Activated effector memory CD4-positive, alpha-beta T cell treated with anti-CD3 and anti-CD28 coated beads, Interleukin-2, amount 50 U/mL, for 16 hours (primary cell): ENCODE measurements at regions not wholly inside any gene's neighbourhood (a gene's known extent, or its start where the extent isn't known, plus 50 kb on each side); places are given as distances from the start of the nearest gene placed in this dataset.
"Not testable (repeated sequence)": the region's sequence is repeated elsewhere in the genome, so short reads cannot be mapped to it uniquely, and the experiment has no call there.

ENCODE experiments used
- DNase-seq: peaks from one replicate; pipeline ENCODE4 v3.0.0-alpha.2; 2020

- no peak for DNase-seq
Measured at GRCh38 chrX:150217609-150218008, 145.5 kb upstream of the MAMLD1 start.

- no peak for DNase-seq
Measured at GRCh38 chrX:150219374-150220185, 143.5 kb upstream of the MAMLD1 start.

GRCh38 chrX:150223176-150224015, 139.7 kb upstream of the MAMLD1 start:
- no peak for DNase-seq

GRCh38 chrX:150224676-150225075, 138.4 kb upstream of the MAMLD1 start:
- no peak for DNase-seq

GRCh38 chrX:150225266-150225665, 137.9 kb upstream of the MAMLD1 start:
- no peak for DNase-seq

- DNase-seq, result no peak
Measured at GRCh38 chrX:150225756-150226155, 137.4 kb upstream of the MAMLD1 start.

- DNase-seq, result no peak
Measured at GRCh38 chrX:150226223-150226965, 136.7 kb upstream of the MAMLD1 start.

GRCh38 chrX:150227321-150227860, 135.7 kb upstream of the MAMLD1 start:
- DNase-seq, result no peak

- DNase-seq, result no peak
Measured at GRCh38 chrX:150227873-150228410, 135.2 kb upstream of the MAMLD1 start.

- no peak for DNase-seq
Measured at GRCh38 chrX:150228431-150228830, 134.7 kb upstream of the MAMLD1 start.

- no peak for DNase-seq
Measured at GRCh38 chrX:150229030-150229429, 134.1 kb upstream of the MAMLD1 start.

GRCh38 chrX:150229481-150229880, 133.6 kb upstream of the MAMLD1 start:
- no peak for DNase-seq

GRCh38 chrX:150230952-150231351, 132.2 kb upstream of the MAMLD1 start:
- DNase-seq, result not testable (repeated sequence)

GRCh38 chrX:150231368-150231767, 131.7 kb upstream of the MAMLD1 start:
- DNase-seq, result not testable (repeated sequence)

GRCh38 chrX:150232222-150232621, 130.9 kb upstream of the MAMLD1 start:
- DNase-seq, result not testable (repeated sequence)

GRCh38 chrX:150234126-150234525, 129.0 kb upstream of the MAMLD1 start:
- no peak for DNase-seq

- DNase-seq, result no peak
Measured at GRCh38 chrX:150236327-150236726, 126.8 kb upstream of the MAMLD1 start.

- no peak for DNase-seq
Measured at GRCh38 chrX:150238632-150239382, 124.3 kb upstream of the MAMLD1 start.

- DNase-seq, result no peak
Measured at GRCh38 chrX:150239946-150240642, 123.0 kb upstream of the MAMLD1 start.

GRCh38 chrX:150240643-150240970, 122.5 kb upstream of the MAMLD1 start:
- no peak for DNase-seq

- no peak for DNase-seq
Measured at GRCh38 chrX:150253959-150254620, 109.0 kb upstream of the MAMLD1 start.
